ENCODE measurements at regions not wholly inside any gene's neighbourhood (a gene's known extent, or its start where the extent isn't known, plus 50 kb on each side); places are given as distances from the start of the nearest gene placed in this dataset.

GRCh38 chr6:121806116-121806515, 370.7 kb downstream of the GJA1 start:
- TF ChIP-seq, protein P1, sequence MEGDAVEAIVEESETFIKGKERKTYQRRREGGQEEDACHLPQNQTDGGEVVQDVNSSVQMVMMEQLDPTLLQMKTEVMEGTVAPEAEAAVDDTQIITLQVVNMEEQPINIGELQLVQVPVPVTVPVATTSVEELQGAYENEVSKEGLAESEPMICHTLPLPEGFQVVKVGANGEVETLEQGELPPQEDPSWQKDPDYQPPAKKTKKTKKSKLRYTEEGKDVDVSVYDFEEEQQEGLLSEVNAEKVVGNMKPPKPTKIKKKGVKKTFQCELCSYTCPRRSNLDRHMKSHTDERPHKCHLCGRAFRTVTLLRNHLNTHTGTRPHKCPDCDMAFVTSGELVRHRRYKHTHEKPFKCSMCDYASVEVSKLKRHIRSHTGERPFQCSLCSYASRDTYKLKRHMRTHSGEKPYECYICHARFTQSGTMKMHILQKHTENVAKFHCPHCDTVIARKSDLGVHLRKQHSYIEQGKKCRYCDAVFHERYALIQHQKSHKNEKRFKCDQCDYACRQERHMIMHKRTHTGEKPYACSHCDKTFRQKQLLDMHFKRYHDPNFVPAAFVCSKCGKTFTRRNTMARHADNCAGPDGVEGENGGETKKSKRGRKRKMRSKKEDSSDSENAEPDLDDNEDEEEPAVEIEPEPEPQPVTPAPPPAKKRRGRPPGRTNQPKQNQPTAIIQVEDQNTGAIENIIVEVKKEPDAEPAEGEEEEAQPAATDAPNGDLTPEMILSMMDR (IDR thresholded peaks at IDR 0.05), result no peak
- no peak for TF ChIP-seq POLR2A (IDR thresholded peaks at IDR 0.05)

Measured in thyroid gland (tissue), 4 donors.